GM20000 (cell line): ENCODE measurements at regions not wholly inside any gene's neighbourhood (a gene's known extent, or its start where the extent isn't known, plus 50 kb on each side); places are given as distances from the start of the nearest gene placed in this dataset.

Experiments
- DNase-seq: peaks from one replicate; pipeline ENCODE4 v3.0.0; 2012; ENCODE audit warnings: low spot score
- CTCF ChIP-seq: IDR thresholded peaks from 2 replicates; pipeline ENCODE4 v1.5.1; 2012; ENCODE audit warnings: mild to moderate bottlenecking, control low read depth; ENCODE audit errors: extremely low read depth, missing control alignments

- no peak for TF ChIP-seq CTCF
- no peak for DNase-seq
Observed at GRCh38 chr18:54100920-54101470, 123.5 kb downstream of the MBD2 start.

- TF ChIP-seq CTCF: no peak
- no peak for DNase-seq
Observed at GRCh38 chr18:54100466-54100865, 124.0 kb downstream of the MBD2 start.

- no peak for TF ChIP-seq CTCF
Observed at GRCh38 chr18:54094474-54094873, 130.0 kb downstream of the MBD2 start.

GRCh38 chr18:54090856-54091255 lies 133.6 kb downstream of the MBD2 start:
- no peak for TF ChIP-seq CTCF
- DNase-seq: no peak

More at GRCh38 chr18:54094474-54094873, 130.0 kb downstream of the MBD2 start:
- no peak for DNase-seq

GRCh38 chr18:54089749-54090459 lies 134.6 kb downstream of the MBD2 start:
- DNase-seq: no peak
- no peak for TF ChIP-seq CTCF

GRCh38 chr18:54086863-54087262 lies 137.6 kb downstream of the MBD2 start:
- DNase-seq: no peak
- no peak for TF ChIP-seq CTCF

- no peak for DNase-seq
- TF ChIP-seq CTCF: no peak
Observed at GRCh38 chr18:54086046-54086802, 138.2 kb downstream of the MBD2 start.
